Lower leg skin (tissue), 3 donors: ENCODE measurements at regions not wholly inside any gene's neighbourhood (a gene's known extent, or its start where the extent isn't known, plus 50 kb on each side); places are given as distances from the start of the nearest gene placed in this dataset.

Experiments used
- CTCF ChIP-seq, 3 donors: fragments of 450-650 bp; IDR thresholded peaks; one replicate each; pipeline ENCODE4 v1.5.1; 2016; ENCODE audit warnings: antibody characterized with exemption in 3 of 3, mild to moderate bottlenecking in 3 of 3, moderate library complexity in 2 of 3
- POLR2A ChIP-seq, 2 donors: fragments of 450-650 bp; IDR thresholded peaks; one replicate each; pipeline ENCODE4 v1.6.1; 2016 to 2017; ENCODE audit warnings: antibody characterized with exemption in 2 of 2, mild to moderate bottlenecking in 1 of 2, moderate library complexity in 1 of 2

- no peak for TF ChIP-seq CTCF (IDR thresholded peaks at IDR 0.05)
- no peak for TF ChIP-seq POLR2A (IDR thresholded peaks at IDR 0.05)
Observed at GRCh38 chr16:54508351-54508750, 221.8 kb upstream of the IRX3 start.
